Neural cell (in vitro differentiated cells): ENCODE measurements at regions not wholly inside any gene's neighbourhood (a gene's known extent, or its start where the extent isn't known, plus 50 kb on each side); places are given as distances from the start of the nearest gene placed in this dataset.

Experiments used
- H2AFZ ChIP-seq: fragments of 200-600, 300-800 bp; sonication (generic), shearing (Covaris generic); 2 replicates; pipeline ENCODE4 v1.6.0; 2014; ENCODE audit warnings: low read depth, mild to moderate bottlenecking, antibody characterized with exemption, low read length, moderate library complexity
- H3F3A ChIP-seq: fragments of 200-600 bp; shearing (Covaris generic); 2 replicates; pipeline ENCODE4 v1.6.1; 2016; ENCODE audit warnings: mild to moderate bottlenecking, moderate library complexity, mixed read lengths, antibody characterized with exemption, low read length; ENCODE audit not compliant: insufficient read depth, poor library complexity, severe bottlenecking
- H3K27ac ChIP-seq: fragments of 200-600, 300-800 bp; sonication (generic), shearing (Covaris generic); 2 replicates; pipeline ENCODE4 v1.5.1; 2014; ENCODE audit warnings: mild to moderate bottlenecking, low read length, moderate library complexity
- H3K27me3 ChIP-seq: fragments of 300-800, 200-600 bp; sonication (generic), shearing (Covaris generic); 2 replicates; pipeline ENCODE4 v1.6.0; 2014; ENCODE audit warnings: mild to moderate bottlenecking, low read depth, low read length, moderate library complexity; ENCODE audit not compliant: insufficient read depth
- H3K36me3 ChIP-seq: fragments of 300-800, 200-600 bp; sonication (generic), shearing (Covaris generic); 2 replicates; pipeline ENCODE4 v1.5.1; 2014; ENCODE audit warnings: mild to moderate bottlenecking, antibody characterized with exemption, low read length, moderate library complexity; ENCODE audit not compliant: insufficient read depth
- H3K4me2 ChIP-seq: fragments of 300-800, 200-600 bp; sonication (generic), shearing (Covaris generic); 2 replicates; pipeline ENCODE4 v1.6.0; 2014; ENCODE audit warnings: mild to moderate bottlenecking, low read length
- H3K4me3 ChIP-seq: fragments of 300-800, 200-600 bp; sonication (generic), shearing (Covaris generic); 2 replicates; pipeline ENCODE4 v1.5.1; 2014; ENCODE audit warnings: mild to moderate bottlenecking, low read length, moderate library complexity
- H3K79me2 ChIP-seq: fragments of 200-600 bp; shearing (Covaris generic); replicated peaks from 2 replicates; pipeline ENCODE4 v1.6.0; 2014; ENCODE audit warnings: mild to moderate bottlenecking, low read length, moderate library complexity; ENCODE audit not compliant: insufficient read depth
- H3K9ac ChIP-seq: fragments of 300-800, 200-600 bp; sonication (generic), shearing (Covaris generic); 2 replicates; pipeline ENCODE4 v1.6.1; 2016; ENCODE audit warnings: mild to moderate bottlenecking, low read length, mixed read lengths
- H3K9me2 ChIP-seq: fragments of 200-600 bp; shearing (Covaris generic); 2 replicates; pipeline ENCODE4 v1.6.1; 2016; ENCODE audit warnings: mild to moderate bottlenecking, low read length, mixed read lengths; ENCODE audit not compliant: insufficient read depth
- H3K9me3 ChIP-seq: fragments of 200-600, 300-800 bp; sonication (generic), shearing (Covaris generic); 2 replicates; pipeline ENCODE4 v1.6.1; 2016; ENCODE audit warnings: mild to moderate bottlenecking, mixed run types, low read length, moderate library complexity, mixed read lengths
- H4K20me1 ChIP-seq: fragments of 200-600 bp; shearing (Covaris generic); 2 replicates; pipeline ENCODE4 v1.6.1; 2016; ENCODE audit warnings: mild to moderate bottlenecking, mixed run types; ENCODE audit not compliant: insufficient read depth
- EP300 ChIP-seq: fragments of 450-650 bp; conservative IDR thresholded peaks from 2 replicates; pipeline ENCODE4 v1.6.1; 2014; ENCODE audit warnings: antibody characterized with exemption, mild to moderate bottlenecking, moderate library complexity; ENCODE audit not compliant: poor library complexity, severe bottlenecking
- EZH2 ChIP-seq: fragments of 200-600, 300-800 bp; shearing (Covaris generic), sonication (generic); IDR thresholded peaks from 2 replicates; pipeline ENCODE4 v1.6.1; 2014; ENCODE audit warnings: antibody characterized with exemption, low read length, borderline replicate concordance, mild to moderate bottlenecking; ENCODE audit not compliant: insufficient read depth, poor library complexity, severe bottlenecking
- MXI1 ChIP-seq: fragments of 450-650 bp; conservative IDR thresholded peaks from 2 replicates; pipeline ENCODE4 v1.6.1; 2014; ENCODE audit warnings: antibody characterized with exemption, mild to moderate bottlenecking; ENCODE audit not compliant: poor library complexity, severe bottlenecking
- POLR2AphosphoS5 ChIP-seq: IDR thresholded peaks from 2 replicates; pipeline ENCODE4 v1.6.1; 2012
- RAD21 ChIP-seq: fragments of 450-650 bp; conservative IDR thresholded peaks from 2 replicates; pipeline ENCODE4 v1.6.1; 2014; ENCODE audit warnings: antibody characterized with exemption, mild to moderate bottlenecking, moderate library complexity
- SMC3 ChIP-seq: fragments of 450-650 bp; conservative IDR thresholded peaks from 2 replicates; pipeline ENCODE4 v1.6.1; 2014; ENCODE audit warnings: antibody characterized with exemption, mild to moderate bottlenecking, moderate library complexity; ENCODE audit not compliant: poor library complexity
- TAF1 ChIP-seq: IDR thresholded peaks from 2 replicates; pipeline ENCODE4 v1.6.1; 2012; ENCODE audit warnings: low read depth
- TF ChIP-seq, protein P1 (sequence below): fragments of 450-650 bp; IDR thresholded peaks from 2 replicates; pipeline ENCODE4 v1.5.1; 2014; ENCODE audit warnings: antibody characterized with exemption, mild to moderate bottlenecking, moderate library complexity; ENCODE audit not compliant: poor library complexity, severe bottlenecking
- TF ChIP-seq, protein P2 (sequence below): IDR thresholded peaks from 2 replicates; pipeline ENCODE4 v1.6.1; 2012; ENCODE audit warnings: borderline replicate concordance

DNA sequence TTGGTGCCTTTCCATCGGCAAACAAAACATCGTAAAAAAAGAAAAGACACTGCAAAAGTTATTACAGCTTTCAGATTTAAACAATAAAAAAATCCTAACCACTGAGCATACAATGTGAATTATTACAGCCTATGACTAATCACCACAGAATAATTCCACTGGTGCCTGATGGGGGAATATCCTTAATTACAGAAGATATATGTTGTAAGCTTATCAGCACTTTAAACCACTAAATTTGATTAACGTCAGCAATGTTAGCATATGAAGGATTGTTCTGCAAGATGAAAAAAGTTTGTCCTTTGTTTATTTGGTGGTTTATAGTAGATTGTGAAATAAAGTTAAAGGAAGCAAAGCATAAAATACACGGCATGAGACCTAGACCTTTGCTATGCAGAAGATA lies 210.2 kb upstream of the ADAMTS3 start:
- Histone ChIP-seq H3K9me3 (no peaks in the 10 kb centered on the region), H3K27ac (no peak overlapping the region), H4K20me1 (no peaks in the 10 kb centered on the region), H3K27me3 (no peaks in the 10 kb centered on the region), H3K36me3 (no peaks in the 10 kb centered on the region), H2AFZ (no peak overlapping the region), H3K79me2 (no peaks in the 10 kb centered on the region), H3K9ac (no peak overlapping the region), H3K9me2 (no peaks in the 10 kb centered on the region), H3K4me3 (no peak overlapping the region), H3F3A (no peaks in the 10 kb centered on the region), H3K4me2 (no peak overlapping the region)
- TF ChIP-seq, protein P1, sequence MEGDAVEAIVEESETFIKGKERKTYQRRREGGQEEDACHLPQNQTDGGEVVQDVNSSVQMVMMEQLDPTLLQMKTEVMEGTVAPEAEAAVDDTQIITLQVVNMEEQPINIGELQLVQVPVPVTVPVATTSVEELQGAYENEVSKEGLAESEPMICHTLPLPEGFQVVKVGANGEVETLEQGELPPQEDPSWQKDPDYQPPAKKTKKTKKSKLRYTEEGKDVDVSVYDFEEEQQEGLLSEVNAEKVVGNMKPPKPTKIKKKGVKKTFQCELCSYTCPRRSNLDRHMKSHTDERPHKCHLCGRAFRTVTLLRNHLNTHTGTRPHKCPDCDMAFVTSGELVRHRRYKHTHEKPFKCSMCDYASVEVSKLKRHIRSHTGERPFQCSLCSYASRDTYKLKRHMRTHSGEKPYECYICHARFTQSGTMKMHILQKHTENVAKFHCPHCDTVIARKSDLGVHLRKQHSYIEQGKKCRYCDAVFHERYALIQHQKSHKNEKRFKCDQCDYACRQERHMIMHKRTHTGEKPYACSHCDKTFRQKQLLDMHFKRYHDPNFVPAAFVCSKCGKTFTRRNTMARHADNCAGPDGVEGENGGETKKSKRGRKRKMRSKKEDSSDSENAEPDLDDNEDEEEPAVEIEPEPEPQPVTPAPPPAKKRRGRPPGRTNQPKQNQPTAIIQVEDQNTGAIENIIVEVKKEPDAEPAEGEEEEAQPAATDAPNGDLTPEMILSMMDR = no peak
- TF ChIP-seq SMC3 = no peak

DNA sequence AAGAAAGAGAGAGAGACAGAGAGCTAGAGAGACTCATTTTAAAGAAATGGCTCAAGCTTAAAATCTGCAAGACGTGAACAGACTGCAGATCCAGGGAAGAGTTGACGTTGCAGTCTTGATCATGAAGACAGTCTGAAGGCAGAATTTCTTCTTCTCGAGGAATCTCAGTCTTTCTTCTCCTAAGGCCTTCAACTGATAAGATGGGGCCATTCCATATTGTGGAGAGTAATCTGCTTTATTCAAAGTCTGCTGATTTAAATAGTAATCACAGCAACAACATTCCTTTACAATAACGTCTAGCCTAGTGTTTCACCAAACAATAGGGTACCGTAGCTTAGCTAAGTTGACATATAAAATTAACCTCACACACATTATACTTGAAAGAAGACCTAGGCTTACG lies 208.4 kb upstream of the ADAMTS3 start:
- Histone ChIP-seq H3K4me3 (no peak overlapping the region), H3K9ac (no peak overlapping the region), H3K79me2 (no peaks in the 10 kb centered on the region), H3K9me2 (no peaks in the 10 kb centered on the region), H3K9me3 (no peaks in the 10 kb centered on the region), H3F3A (no peaks in the 10 kb centered on the region), H4K20me1 (no peaks in the 10 kb centered on the region), H3K27me3 (no peaks in the 10 kb centered on the region), H3K4me2 (no peak overlapping the region), H3K27ac (no peak overlapping the region), H3K36me3 (no peaks in the 10 kb centered on the region), H2AFZ (no peak overlapping the region)
- TF ChIP-seq, protein P2, sequence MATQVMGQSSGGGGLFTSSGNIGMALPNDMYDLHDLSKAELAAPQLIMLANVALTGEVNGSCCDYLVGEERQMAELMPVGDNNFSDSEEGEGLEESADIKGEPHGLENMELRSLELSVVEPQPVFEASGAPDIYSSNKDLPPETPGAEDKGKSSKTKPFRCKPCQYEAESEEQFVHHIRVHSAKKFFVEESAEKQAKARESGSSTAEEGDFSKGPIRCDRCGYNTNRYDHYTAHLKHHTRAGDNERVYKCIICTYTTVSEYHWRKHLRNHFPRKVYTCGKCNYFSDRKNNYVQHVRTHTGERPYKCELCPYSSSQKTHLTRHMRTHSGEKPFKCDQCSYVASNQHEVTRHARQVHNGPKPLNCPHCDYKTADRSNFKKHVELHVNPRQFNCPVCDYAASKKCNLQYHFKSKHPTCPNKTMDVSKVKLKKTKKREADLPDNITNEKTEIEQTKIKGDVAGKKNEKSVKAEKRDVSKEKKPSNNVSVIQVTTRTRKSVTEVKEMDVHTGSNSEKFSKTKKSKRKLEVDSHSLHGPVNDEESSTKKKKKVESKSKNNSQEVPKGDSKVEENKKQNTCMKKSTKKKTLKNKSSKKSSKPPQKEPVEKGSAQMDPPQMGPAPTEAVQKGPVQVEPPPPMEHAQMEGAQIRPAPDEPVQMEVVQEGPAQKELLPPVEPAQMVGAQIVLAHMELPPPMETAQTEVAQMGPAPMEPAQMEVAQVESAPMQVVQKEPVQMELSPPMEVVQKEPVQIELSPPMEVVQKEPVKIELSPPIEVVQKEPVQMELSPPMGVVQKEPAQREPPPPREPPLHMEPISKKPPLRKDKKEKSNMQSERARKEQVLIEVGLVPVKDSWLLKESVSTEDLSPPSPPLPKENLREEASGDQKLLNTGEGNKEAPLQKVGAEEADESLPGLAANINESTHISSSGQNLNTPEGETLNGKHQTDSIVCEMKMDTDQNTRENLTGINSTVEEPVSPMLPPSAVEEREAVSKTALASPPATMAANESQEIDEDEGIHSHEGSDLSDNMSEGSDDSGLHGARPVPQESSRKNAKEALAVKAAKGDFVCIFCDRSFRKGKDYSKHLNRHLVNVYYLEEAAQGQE = no peak
- TF ChIP-seq EZH2 = no peak
- no peak for TF ChIP-seq SMC3
- TF ChIP-seq, protein P1 = no peak
- no peak for TF ChIP-seq EP300
- TF ChIP-seq RAD21 = no peak
- TF ChIP-seq TAF1 = no peak
- no peak for TF ChIP-seq MXI1
- TF ChIP-seq POLR2AphosphoS5 = no peak
